Neural progenitor cell (in vitro differentiated cells): ENCODE measurements at regions not wholly inside any gene's neighbourhood (a gene's known extent, or its start where the extent isn't known, plus 50 kb on each side); places are given as distances from the start of the nearest gene placed in this dataset.

Source experiments
- DNase-seq: peaks from one replicate; pipeline ENCODE4 v3.0.0-alpha.2; 2016; ENCODE audit warnings: low spot score
- H2AFZ ChIP-seq: fragments of 200-600 bp; sonication (generic); replicated peaks from 2 replicates; pipeline ENCODE4 v1.6.1; 2016; ENCODE audit warnings: antibody characterized with exemption
- H3F3A ChIP-seq: fragments of 200-600 bp; sonication (generic); 2 replicates; pipeline ENCODE4 v1.6.1; 2016; ENCODE audit warnings: antibody characterized with exemption, low read depth
- H3K27ac ChIP-seq: fragments of 200-600 bp; sonication (generic); 2 replicates; pipeline ENCODE4 v1.5.1; 2016; ENCODE audit warnings: mild to moderate bottlenecking
- H3K27me3 ChIP-seq: fragments of 200-600 bp; sonication (generic); 2 replicates; pipeline ENCODE4 v1.6.1; 2016; ENCODE audit warnings: mild to moderate bottlenecking, moderate library complexity
- H3K36me3 ChIP-seq: fragments of 200-600 bp; sonication (generic); 2 replicates; pipeline ENCODE4 v1.5.1; 2016
- H3K4me1 ChIP-seq: fragments of 200-600 bp; sonication (generic); 2 replicates; pipeline ENCODE4 v1.6.1; 2016; ENCODE audit warnings: mixed run types
- H3K4me2 ChIP-seq: fragments of 200-600 bp; sonication (generic); 2 replicates; pipeline ENCODE4 v1.6.1; 2016
- H3K4me3 ChIP-seq: fragments of 200-600 bp; sonication (generic); 2 replicates; pipeline ENCODE4 v1.5.1; 2016
- H3K79me2 ChIP-seq: fragments of 200-600 bp; sonication (generic); 2 replicates; pipeline ENCODE4 v1.6.1; 2016; ENCODE audit warnings: low read depth
- H3K9ac ChIP-seq: fragments of 200-600 bp; sonication (generic); 2 replicates; pipeline ENCODE4 v1.6.1; 2016
- H3K9me3 ChIP-seq: fragments of 200-600 bp; sonication (generic); 2 replicates; pipeline ENCODE4 v1.5.1; 2016; ENCODE audit warnings: low read depth
- H4K20me1 ChIP-seq: fragments of 200-600 bp; sonication (generic); 2 replicates; pipeline ENCODE4 v1.6.1; 2016; ENCODE audit warnings: low read depth
- H3K27ac Mint-ChIP-seq: 3 replicates; pipeline ENCODE4 v1.8.0; 2021; ENCODE audit warnings: mixed read lengths
- H3K27me3 Mint-ChIP-seq: 2 replicates; pipeline ENCODE4 v1.8.0; 2022; ENCODE audit warnings: low read depth, mild to moderate bottlenecking, inconsistent platforms, moderate library complexity, mixed read lengths; ENCODE audit not compliant: insufficient read depth
- H3K36me3 Mint-ChIP-seq: 3 replicates; pipeline ENCODE4 v1.8.0; 2021; ENCODE audit warnings: mixed read lengths
- H3K4me1 Mint-ChIP-seq: 3 replicates; pipeline ENCODE4 v1.8.0; 2021; ENCODE audit warnings: mixed read lengths
- H3K4me3 Mint-ChIP-seq: 3 replicates; pipeline ENCODE4 v1.8.0; 2021; ENCODE audit warnings: mild to moderate bottlenecking, moderate library complexity, mixed read lengths
- H3K9me3 Mint-ChIP-seq: 3 replicates; pipeline ENCODE4 v1.8.0; 2020; ENCODE audit warnings: mixed read lengths
- CTCF ChIP-seq: fragments of 200-600 bp; sonication (generic); IDR thresholded peaks from 2 replicates; pipeline ENCODE4 v1.5.1; 2017; ENCODE audit warnings: antibody characterized with exemption, mild to moderate bottlenecking
- EZH2 ChIP-seq: fragments of 200-600 bp; sonication (generic); IDR thresholded peaks from 2 replicates; pipeline ENCODE4 v1.6.1; 2017; ENCODE audit warnings: antibody characterized with exemption, mild to moderate bottlenecking, moderate library complexity
- EZH2phosphoT487 ChIP-seq: fragments of 200-600 bp; sonication (generic); IDR thresholded peaks from 2 replicates; pipeline ENCODE4 v1.6.1; 2017; ENCODE audit warnings: antibody characterized with exemption

- Mint-ChIP-seq H3K36me3 (no peaks in the 10 kb centered on the region), H3K9me3 (no peaks in the 10 kb centered on the region), H3K4me3 (no peak overlapping the region), H3K4me1 (no peaks in the 10 kb centered on the region), H3K27ac (no peak overlapping the region), H3K27me3 (no peaks in the 10 kb centered on the region)
- H4K20me1 ChIP-seq = no peaks in the 10 kb centered on the region
- H3K9me3 ChIP-seq = peaks cover under 1% of the 10 kb centered on the region
- H3K27me3 ChIP-seq = no peaks in the 10 kb centered on the region
- no peak overlapping the region for H2AFZ ChIP-seq
- TF ChIP-seq EZH2 (no peak), CTCF (no peak), EZH2phosphoT487 (no peak)
- no peak for DNase-seq
- no peak overlapping the region for H3K4me3 ChIP-seq
- no peaks in the 10 kb centered on the region for H3K36me3 ChIP-seq
- no peaks in the 10 kb centered on the region for H3F3A ChIP-seq
- H3K4me2 ChIP-seq = no peak overlapping the region
- no peaks in the 10 kb centered on the region for H3K79me2 ChIP-seq
- H3K4me1 ChIP-seq = no peaks in the 10 kb centered on the region
- no peak overlapping the region for H3K27ac ChIP-seq
- H3K9ac ChIP-seq = no peak overlapping the region
Observed at GRCh38 chr7:81331061-81332018, 412.5 kb upstream of the SEMA3C start.

DNA sequence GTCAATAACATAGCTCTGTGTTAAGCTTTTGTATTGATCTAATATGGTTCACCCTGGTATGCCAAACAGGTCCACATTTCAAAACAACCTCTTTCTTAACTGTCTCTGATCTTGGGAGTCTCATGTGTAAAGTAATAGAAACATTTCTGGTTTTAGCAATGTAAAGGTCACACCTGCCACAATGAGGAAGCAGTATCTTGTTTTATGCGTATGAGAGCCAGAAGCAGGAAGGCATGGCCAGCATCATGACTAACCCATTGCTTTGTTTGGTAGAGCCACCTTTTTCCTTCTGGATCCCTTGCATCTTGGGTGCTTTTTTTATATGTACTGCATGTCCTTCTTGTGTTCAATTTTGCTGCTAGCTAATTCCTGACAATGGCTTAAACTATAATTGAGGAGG is 411.3 kb upstream of the SEMA3C start:
- H3K4me1 Mint-ChIP-seq = no peaks in the 10 kb centered on the region
- Histone ChIP-seq H3K4me3 (no peak overlapping the region), H3K79me2 (no peaks in the 10 kb centered on the region), H3K9me3 (peaks cover 7% of the 10 kb centered on the region), H3K36me3 (no peaks in the 10 kb centered on the region), H3K4me1 (no peaks in the 10 kb centered on the region), H3K27ac (no peak overlapping the region), H3F3A (no peaks in the 10 kb centered on the region), H3K4me2 (no peak overlapping the region), H4K20me1 (no peaks in the 10 kb centered on the region), H3K27me3 (no peaks in the 10 kb centered on the region), H3K9ac (no peak overlapping the region), H2AFZ (no peak overlapping the region)
- no peak overlapping the region for H3K4me3 Mint-ChIP-seq
- H3K36me3 Mint-ChIP-seq = no peaks in the 10 kb centered on the region
- TF ChIP-seq EZH2 = no peak
- TF ChIP-seq CTCF = no peak
- TF ChIP-seq EZH2phosphoT487 = no peak
- no peaks in the 10 kb centered on the region for H3K27me3 Mint-ChIP-seq
- peaks cover 2% of the 10 kb centered on the region for H3K9me3 Mint-ChIP-seq
- DNase-seq = no peak
- H3K27ac Mint-ChIP-seq = peak overlapping the region; percentile 33

DNA sequence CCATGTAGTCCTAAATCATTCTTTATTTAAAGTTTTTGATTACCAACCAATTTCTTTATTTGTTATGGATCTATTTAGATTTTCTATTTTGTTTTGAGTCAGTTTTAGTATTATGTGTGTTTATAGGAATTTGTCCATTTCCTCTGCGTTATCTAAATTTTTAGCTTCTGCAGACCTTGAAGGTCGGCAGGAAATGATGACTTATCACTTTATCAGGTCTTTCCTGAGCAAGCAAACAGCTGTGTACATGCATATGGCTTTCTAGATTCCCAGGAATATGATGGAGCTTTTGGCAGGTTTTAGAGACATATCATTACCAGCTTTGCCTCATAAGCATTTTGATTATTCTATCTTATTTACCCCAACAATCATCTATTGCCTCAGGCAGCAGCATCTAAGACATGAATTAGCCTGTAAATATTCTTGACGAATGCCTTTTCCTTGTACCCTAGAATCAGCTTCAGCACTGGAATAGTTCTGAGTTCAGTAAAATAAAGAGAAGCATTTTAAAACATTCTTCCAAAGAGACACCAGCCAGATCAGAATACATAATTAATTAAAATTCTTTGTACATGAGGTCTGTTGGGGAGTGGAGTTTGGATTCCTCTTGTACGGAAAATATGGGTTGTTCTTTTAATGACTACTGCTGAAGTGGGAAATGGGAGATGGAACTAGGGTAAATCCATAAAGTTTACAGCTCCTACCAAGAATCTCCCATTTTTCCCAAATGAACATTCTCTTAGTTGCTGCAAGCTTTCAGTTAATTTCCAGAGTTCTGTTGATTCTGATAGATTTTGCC is 408.8 kb upstream of the SEMA3C start:
- no peaks in the 10 kb centered on the region for H3F3A ChIP-seq
- H3K4me3 Mint-ChIP-seq = no peak overlapping the region
- H3K36me3 Mint-ChIP-seq = no peaks in the 10 kb centered on the region
- no peak for DNase-seq
- no peaks in the 10 kb centered on the region for H3K27me3 ChIP-seq
- H3K79me2 ChIP-seq = no peaks in the 10 kb centered on the region
- no peaks in the 10 kb centered on the region for H3K27me3 Mint-ChIP-seq
- H3K4me3 ChIP-seq = no peak overlapping the region
- H3K4me1 ChIP-seq = no peaks in the 10 kb centered on the region
- peaks cover 7% of the 10 kb centered on the region for H3K9me3 ChIP-seq
- peaks cover 2% of the 10 kb centered on the region for H3K4me1 Mint-ChIP-seq
- H3K4me2 ChIP-seq = no peak overlapping the region
- H3K9ac ChIP-seq = no peak overlapping the region
- H3K36me3 ChIP-seq = no peaks in the 10 kb centered on the region
- TF ChIP-seq EZH2phosphoT487 = no peak
- no peak for TF ChIP-seq CTCF
- TF ChIP-seq EZH2 = no peak
- peaks cover 2% of the 10 kb centered on the region for H3K9me3 Mint-ChIP-seq
- no peak overlapping the region for H3K27ac Mint-ChIP-seq
- H3K27ac ChIP-seq = no peak overlapping the region
- no peaks in the 10 kb centered on the region for H4K20me1 ChIP-seq
- H2AFZ ChIP-seq = no peak overlapping the region
